GM15510 (cell line): ENCODE measurements at regions not wholly inside any gene's neighbourhood (a gene's known extent, or its start where the extent isn't known, plus 50 kb on each side); places are given as distances from the start of the nearest gene placed in this dataset.

ENCODE experiments used
- POLR2A ChIP-seq: IDR thresholded peaks from 3 replicates; pipeline ENCODE4 v1.6.1; 2011; ENCODE audit warnings: borderline replicate concordance; ENCODE audit not compliant: insufficient read length; ENCODE audit errors: extremely low read depth

DNA sequence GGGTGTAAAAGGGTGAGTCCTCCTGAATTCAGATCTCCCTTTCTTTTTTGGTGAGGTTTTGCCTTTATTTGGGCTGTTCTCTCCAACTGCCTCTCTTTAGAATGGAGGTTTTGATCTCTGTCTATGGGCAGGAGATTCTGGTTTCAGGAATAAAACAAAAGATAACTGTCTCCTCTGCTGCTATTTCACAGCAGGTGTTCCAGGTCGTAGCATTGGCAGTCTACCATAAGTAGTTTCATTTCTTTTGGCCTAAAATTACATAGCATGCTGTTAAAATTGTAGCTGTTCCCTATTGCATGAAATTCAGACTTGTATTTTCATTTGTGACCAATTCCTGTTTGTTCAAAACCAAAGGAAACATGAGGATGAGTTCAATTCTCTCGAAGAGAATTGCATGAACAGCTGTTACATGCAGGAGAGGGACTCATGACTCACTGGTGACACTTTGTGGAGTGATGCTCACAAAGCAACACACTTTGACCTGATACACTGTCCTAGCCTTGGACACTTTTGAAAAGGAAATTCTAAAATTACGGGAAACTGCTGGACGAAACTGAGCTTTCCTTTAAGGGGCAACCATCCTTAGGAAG lies 76.8 kb upstream of the SIRPG start:
- no peak for TF ChIP-seq POLR2A

DNA sequence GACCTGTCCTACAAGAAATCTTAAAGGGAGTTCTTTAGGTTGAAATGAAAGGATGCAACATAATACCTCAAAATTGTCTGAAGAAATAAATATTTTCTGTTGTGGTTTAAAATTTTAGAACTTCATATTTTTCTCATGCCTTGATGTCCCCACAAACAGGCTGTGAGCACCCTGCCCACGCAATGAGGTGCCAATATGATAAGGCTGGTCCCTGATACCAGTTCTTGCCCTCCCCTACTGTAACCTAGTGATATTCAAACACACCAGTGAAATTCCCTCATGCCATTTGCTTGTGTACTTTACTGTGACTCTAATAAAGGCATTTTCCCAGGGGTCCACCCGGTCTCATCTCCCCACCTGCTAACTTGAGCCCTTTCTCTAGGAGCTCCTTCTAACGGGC lies 67.3 kb upstream of the SIRPG start:
- TF ChIP-seq POLR2A = no peak

DNA sequence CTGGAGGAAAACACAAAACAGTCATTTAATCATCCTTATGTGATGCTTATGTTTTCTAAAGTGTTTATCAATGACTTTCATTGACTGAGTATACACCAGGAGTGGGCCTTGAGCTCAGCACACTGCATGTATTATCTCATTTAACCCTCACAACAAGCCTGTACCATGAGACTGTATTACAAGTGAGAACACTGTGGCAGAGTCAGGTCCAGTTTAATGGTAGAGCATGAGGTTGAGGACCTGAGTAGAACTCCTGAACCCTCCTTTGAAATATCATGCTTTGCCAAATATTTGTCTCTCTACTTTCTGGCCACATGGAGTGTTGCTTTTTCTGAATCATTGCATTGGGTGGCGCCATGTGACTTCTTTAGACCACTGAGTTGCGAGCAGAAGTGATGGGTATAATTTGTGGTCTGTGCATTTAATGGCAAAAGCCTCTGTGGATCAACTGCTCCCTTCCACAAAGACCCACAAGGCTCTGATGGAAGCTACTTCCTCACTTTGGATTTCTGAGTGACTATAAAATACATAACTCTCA lies 65.0 kb upstream of the SIRPG start:
- no peak for TF ChIP-seq POLR2A

DNA sequence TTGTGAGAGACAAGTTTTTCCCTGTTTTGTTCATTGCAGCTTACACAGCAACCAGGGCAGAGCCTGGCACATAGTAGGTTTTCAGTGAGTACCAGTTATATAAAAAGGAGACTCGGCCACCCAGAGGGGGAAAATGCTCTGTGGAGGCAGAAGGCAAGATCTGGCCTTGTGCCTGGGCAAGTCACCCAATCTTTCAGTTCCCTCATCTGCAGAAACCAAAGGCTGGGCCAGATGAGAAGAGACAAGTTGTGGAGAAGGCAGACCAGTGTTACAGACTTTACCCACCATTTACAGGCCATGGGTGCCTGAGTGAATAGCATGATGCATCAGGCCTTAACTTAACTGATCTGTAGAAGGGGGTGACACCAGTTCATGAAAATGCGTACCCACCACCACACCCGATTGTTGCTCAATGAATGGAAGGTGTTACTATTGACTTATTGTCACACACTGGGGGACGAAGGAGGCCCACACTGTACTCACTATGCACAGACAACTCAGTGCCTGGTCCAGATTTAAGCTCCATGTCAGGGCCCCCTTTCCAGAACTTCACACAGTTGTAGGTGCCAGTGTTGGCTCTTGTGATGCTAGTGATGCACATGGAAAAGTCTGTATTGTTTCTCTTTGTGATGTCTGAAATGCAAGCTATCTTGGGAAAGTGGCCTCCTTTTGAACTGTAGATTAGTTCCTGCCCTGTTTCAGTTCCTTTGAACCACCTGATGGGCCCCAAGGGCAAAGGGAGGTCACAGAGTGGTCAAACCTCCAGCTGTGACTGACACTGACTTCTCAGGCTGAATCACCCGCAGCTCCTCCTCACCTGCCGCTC lies 64.3 kb upstream of the SIRPG start:
- no peak for TF ChIP-seq POLR2A

DNA sequence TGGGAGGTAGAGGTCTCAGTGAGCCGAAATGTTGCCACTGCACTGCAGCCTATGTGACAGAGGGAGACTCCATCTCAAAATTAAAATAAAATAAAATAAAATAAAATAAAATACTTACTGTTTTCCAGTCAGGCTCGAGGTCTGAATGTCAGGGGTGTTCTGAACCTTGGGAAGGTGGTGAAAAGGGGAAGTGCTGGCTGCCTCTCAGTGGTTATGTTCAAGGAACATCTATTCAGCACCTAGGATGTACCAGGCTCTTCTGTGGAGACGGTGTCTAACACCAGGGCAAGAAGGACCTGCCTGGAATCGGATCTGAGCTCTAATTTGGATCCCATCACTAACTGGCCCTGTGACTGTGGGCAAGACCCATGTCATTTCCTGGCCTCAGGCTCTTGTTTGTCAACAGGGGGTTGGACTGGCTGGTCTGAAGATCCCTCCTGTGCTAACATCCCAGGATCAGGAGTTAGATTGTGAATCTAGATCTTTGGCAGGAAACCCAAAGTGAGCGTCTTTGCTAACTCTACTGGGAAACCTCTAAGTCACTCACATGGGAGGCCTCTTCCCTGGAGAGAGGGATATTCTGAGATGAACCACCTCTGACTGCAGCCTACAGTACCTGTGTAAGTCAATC lies 63.4 kb upstream of the SIRPG start:
- no peak for TF ChIP-seq POLR2A

DNA sequence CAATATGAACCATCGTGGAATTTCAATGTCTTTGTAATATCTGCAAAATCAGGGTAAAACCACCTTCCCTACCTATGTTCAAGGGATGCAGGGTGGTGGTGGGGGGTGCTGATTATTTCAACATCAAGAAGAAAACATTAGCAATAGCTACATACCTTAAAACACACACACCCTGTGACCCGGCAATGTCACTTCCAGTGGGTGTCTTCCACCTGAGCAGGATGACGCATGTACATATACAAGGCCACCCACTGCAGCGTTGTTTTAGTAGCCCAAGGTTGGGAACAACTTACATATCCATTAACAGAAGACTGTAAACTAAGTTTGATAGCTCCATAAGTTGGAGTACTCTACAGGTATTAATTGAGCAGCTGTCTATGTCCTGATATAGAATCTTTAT lies 62.6 kb upstream of the SIRPG start:
- no peak for TF ChIP-seq POLR2A

DNA sequence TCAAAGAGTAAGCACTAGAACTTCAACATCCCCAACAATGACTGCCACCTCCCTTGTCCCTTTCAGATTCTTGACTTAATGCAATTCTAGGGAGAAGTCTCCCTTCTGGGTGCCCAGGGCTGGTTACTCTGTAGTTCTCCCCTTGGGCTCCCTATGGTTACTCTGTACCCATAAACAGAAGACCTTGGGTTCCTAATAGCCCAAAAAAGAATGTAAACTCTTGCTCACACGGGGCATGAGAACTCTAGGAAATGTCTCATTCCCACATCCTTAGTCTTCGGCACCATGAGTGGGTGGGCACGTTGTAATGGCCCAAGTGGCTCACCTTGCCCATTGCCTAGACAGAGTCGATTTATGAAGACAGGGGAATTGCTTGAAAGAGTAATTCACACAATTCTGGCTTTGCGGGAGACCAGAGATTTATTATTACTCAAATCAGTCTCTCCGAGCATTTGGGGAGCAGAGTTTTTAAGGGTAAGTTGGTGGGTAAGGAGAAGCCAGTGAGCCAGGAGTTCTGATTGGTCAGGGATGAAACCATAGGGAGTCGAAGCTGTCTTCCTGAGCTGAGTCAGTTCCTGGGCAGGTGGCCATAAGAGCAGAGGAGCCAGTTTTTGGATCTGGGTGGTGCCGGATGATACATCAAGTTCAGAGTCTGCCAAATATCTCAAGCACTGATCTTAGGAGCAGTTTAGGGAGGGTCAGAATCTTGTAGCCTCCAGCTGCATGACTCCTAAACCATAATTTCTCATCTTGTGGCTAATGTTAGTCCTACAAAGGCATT lies 61.2 kb upstream of the SIRPG start:
- TF ChIP-seq POLR2A = no peak

DNA sequence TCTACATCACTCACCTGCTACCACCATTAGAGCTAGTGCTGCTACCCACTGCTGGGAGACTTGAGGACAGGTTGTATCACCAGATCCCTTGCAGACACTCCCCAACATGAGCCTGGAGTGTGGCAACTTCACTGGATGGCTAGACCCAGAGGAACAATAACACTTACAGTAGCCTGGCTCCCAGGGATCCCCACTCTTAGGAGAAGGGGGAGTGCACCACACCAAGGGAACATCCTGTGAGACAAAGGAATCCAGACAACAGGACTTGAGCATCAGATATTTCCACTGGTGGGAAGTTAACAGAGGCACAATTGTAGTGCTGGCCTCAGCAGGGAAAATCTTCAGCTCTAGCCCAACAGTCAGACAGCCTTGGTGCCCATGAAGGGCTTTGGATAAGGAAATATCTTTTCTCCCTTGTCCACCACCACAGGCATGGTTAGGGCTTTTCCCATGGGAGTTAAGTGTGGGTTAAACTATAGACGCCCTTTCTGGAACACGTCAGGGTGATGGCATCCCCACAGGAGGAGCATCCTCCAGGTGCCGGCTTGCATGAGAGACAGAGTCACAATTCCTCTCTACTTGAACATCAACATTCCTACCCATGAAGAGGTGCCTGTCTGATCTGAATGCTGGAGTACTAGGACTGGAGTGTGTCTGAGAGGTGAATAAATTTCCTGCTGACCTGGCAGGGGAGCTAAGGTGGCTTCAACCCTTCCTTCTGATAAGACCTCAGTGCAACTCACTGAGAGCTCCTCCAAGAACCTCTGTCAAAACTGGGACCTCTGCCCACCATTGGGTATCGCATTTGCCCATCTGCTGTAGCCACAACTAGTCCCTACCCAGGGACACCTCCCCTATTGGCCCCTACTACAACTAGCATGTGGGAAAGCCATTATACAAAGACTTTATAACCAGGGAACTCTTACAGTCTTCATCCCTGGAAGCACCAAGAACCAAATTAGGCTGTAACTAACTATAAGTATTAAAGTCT lies 55.4 kb upstream of the SIRPG start:
- TF ChIP-seq POLR2A = no peak

DNA sequence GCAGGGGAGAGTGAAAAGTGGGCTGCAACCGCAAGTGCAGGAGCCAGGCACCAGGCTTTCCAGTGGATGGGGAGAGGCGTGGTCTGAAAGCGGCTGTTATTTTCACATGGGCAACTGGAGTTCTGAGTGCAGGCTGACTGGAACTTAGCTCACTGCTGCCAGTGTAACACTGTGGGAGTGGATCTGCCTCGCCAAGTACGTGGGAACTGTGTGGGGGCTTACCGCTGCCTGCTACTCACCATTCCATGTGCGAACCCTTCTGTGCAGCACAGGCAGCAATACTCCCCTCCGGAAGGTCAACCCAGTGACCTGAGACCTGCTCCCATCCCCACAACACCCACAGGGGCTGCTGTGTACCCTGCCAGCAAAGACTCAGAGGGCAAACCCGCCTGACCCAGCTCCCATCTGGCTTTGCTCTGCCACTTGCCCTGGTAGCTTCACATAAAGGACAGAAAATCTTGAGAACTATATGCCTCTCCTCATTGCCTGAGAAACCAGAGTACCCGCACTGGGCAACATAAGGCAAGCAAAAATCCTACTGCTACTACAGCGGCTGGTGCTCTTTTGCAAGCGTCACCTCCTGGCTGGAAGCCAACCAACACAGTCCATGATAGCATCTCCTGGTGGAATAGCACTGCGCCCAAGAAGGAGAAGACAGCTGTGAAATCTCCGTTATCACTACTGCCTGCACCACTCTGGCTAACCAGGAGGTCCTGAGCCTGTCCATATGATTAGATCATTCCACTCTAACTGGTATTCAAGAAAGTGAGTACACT lies 54.4 kb upstream of the SIRPG start:
- no peak for TF ChIP-seq POLR2A

DNA sequence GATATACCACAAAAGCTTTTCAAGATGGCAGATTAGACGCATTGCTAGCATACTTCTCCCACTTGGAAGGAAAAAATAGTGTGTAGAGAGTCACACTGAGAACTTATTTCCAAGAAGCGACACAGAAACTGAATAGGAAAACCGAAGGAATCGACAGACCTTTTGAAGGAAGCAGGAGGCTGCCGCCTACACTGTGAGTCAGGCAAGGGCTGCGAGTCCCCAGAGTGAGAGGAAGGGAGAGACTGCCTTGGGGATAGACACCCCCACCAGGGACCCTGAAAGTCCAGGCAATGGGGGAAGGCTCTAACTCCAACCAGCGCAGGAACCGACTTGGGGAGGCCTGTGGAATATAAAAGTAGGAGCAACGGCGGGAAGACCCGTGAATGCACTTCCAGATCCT lies 53.7 kb upstream of the SIRPG start:
- no peak for TF ChIP-seq POLR2A

DNA sequence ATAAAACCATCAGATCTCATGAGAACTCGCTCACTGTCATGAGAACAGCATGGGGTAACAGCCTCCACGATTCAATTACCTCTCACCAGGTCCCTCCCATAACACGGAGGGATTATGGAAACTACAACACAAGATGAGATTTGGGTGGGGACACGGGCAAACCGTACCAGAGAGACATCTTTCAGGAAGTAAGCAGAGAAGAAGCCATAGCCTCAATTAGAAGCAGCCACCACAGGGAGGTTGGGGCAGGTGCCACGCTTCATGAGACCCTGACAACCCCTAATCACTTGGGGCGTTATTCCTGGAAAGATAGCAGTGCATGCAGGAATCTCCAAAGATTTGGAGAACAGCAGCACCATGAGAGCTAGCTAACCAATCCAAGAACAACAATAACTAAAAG lies 52.9 kb upstream of the SIRPG start:
- no peak for TF ChIP-seq POLR2A

DNA sequence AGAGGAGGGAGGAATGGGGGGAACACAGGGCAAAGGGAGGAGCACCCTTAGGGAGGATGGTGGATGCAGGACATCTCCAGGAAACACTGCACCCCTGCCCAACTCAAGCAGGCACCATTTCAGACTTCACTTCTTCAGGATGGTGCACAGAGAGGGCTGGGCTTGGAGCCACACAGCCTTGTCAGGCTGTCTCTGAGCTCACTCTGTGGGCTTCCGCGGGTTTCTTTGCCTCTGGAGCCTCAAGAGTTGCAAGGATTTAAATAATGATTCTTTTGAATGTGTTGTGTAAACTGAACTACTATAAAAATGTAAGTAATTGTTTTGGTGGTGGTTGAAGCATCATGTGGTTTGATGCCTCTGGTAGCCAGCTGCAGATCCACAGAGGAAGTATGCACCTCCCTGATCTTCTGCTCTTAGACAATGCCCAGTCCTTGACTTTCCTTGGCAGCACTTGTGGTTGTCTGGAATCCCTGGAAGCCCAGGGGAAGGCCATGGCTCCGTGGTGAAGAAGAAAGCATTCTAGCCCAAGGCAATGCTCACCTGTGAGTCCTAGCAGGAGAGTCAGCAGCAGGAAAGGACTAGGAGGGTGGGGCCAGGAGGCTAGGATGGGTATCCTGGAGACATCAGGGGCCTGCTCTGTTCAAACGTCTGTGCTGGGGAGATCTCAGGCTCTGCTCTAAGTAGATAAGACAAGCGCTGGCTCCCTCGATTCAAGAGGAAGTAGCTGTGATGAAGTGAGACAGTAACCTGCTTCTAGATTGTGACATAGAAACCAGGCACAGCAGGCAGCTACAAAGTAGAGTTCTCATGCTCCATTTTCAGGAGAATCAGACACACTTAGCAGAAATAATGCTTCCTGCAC lies 50.2 kb upstream of the SIRPG start:
- no peak for TF ChIP-seq POLR2A
